Caco-2 (cell line): ENCODE measurements at regions not wholly inside any gene's neighbourhood (a gene's known extent, or its start where the extent isn't known, plus 50 kb on each side); places are given as distances from the start of the nearest gene placed in this dataset.

Experiments
- BruUV-seq: library from RNA; stranded (reverse); fragments of 400-500 nt; replicated peaks from 2 replicates; lab custom pipeline; 2021; lab: Mats Ljungman, UMichigan
- CTCF ChIA-PET: fragments of 300-600 bp; sonication (Branson Sonifier 250); formaldehyde crosslinking; loops from one replicate; lab custom pipeline; 2022; ENCODE audit warnings: antibody characterized with exemption; lab: Charles Lee
- POLR2A ChIA-PET: fragments of 300-600 bp; sonication (Branson Sonifier 250); formaldehyde crosslinking; loops from one replicate; lab custom pipeline; 2022; ENCODE audit warnings: antibody characterized with exemption; lab: Charles Lee
- DNase-seq, 2 experiments: peaks; one replicate each; pipeline versions ENCODE4 v3.0.0 to v3.0.0-alpha.2; 2020 to 2022
- H3K27me3 ChIP-seq: replicated peaks from 2 replicates; pipeline ENCODE4 v1.6.0; 2011; ENCODE audit warnings: low read length; ENCODE audit not compliant: control insufficient read depth, insufficient read depth
- H3K36me3 ChIP-seq: 2 replicates; pipeline ENCODE4 v1.5.1; 2011; ENCODE audit warnings: low read length; ENCODE audit not compliant: control insufficient read depth, insufficient read depth
- H3K4me1 ChIP-seq: fragments of 250-450 bp; sonication (Bioruptor Pico); 2 replicates; pipeline ENCODE4 v1.5.1; 2020; ENCODE audit warnings: mild to moderate bottlenecking
- H3K4me3 ChIP-seq: 2 replicates; pipeline ENCODE4 v1.5.1; 2011; ENCODE audit warnings: low read depth, mild to moderate bottlenecking, control low read depth, low read length
- H3K9me3 ChIP-seq: fragments of 250-450 bp; sonication (Bioruptor Pico); 2 replicates; pipeline ENCODE4 v1.5.1; 2020; ENCODE audit warnings: mild to moderate bottlenecking, moderate library complexity
- H3K27ac Mint-ChIP-seq: one replicate; pipeline ENCODE4 v1.8.0; 2022; ENCODE audit warnings: mixed read lengths; ENCODE audit not compliant: unreplicated experiment
- H3K27me3 Mint-ChIP-seq: one replicate; pipeline ENCODE4 v1.8.0; 2022; ENCODE audit warnings: mixed read lengths; ENCODE audit not compliant: insufficient read depth, unreplicated experiment
- H3K36me3 Mint-ChIP-seq: one replicate; pipeline ENCODE4 v1.8.0; 2022; ENCODE audit warnings: mild to moderate bottlenecking, mixed read lengths; ENCODE audit not compliant: insufficient read depth, unreplicated experiment
- H3K4me1 Mint-ChIP-seq: one replicate; pipeline ENCODE4 v1.8.0; 2022; ENCODE audit warnings: low read depth, mixed read lengths; ENCODE audit not compliant: unreplicated experiment
- H3K4me3 Mint-ChIP-seq: one replicate; pipeline ENCODE4 v1.8.0; 2022; ENCODE audit warnings: mild to moderate bottlenecking, moderate library complexity, mixed read lengths; ENCODE audit not compliant: unreplicated experiment
- H3K9me3 Mint-ChIP-seq: one replicate; pipeline ENCODE4 v1.8.0; 2022; ENCODE audit warnings: mixed read lengths; ENCODE audit not compliant: unreplicated experiment
- intact Hi-C: fragments of 100-400 bp; cut with micrococcal nuclease; formaldehyde crosslinking; loops from one replicate; pipeline ENCODE4 v1.10.0; 2022; ENCODE audit not compliant: unreplicated experiment
- TF ChIP-seq, protein P1 (sequence below), 2 experiments: fragments of 200-600 bp in 1 of 2; IDR thresholded peaks; 1 replicate in 1 of 2; 2 replicates in 1 of 2; pipeline versions ENCODE4 v1.5.1 to v1.8.0; 2011 to 2022; ENCODE audit warnings: antibody characterized with exemption in 1 of 2, control low read depth in 1 of 2, inconsistent platforms in 1 of 2, low read depth in 1 of 2, low read length in 1 of 2, mild to moderate bottlenecking in 1 of 2, moderate library complexity in 1 of 2; ENCODE audit not compliant: insufficient read depth in 1 of 2, severe bottlenecking in 1 of 2, unreplicated experiment in 1 of 2

GRCh38 chr2:13091455-13091854, 374.7 kb downstream of the TRIB2 start:
- BruUV-seq = no TSS peak
- H3K4me1 ChIP-seq = no peaks in the 10 kb centered on the region
- ChIA-PET POLR2A (no interaction called here), CTCF (no interaction called here)
- no peaks in the 10 kb centered on the region for H3K27me3 ChIP-seq
- H3K9me3 ChIP-seq = no peaks in the 10 kb centered on the region
- TF ChIP-seq, protein P1, sequence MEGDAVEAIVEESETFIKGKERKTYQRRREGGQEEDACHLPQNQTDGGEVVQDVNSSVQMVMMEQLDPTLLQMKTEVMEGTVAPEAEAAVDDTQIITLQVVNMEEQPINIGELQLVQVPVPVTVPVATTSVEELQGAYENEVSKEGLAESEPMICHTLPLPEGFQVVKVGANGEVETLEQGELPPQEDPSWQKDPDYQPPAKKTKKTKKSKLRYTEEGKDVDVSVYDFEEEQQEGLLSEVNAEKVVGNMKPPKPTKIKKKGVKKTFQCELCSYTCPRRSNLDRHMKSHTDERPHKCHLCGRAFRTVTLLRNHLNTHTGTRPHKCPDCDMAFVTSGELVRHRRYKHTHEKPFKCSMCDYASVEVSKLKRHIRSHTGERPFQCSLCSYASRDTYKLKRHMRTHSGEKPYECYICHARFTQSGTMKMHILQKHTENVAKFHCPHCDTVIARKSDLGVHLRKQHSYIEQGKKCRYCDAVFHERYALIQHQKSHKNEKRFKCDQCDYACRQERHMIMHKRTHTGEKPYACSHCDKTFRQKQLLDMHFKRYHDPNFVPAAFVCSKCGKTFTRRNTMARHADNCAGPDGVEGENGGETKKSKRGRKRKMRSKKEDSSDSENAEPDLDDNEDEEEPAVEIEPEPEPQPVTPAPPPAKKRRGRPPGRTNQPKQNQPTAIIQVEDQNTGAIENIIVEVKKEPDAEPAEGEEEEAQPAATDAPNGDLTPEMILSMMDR (IDR thresholded peaks at IDR 0.05; ENCODE audit: insufficient read depth in 1 of 2, low read depth in 1 of 2, low read length in 1 of 2, severe bottlenecking in 1 of 2, unreplicated experiment in 1 of 2) = no peak
- no peak for DNase-seq
- Mint-ChIP-seq H3K36me3 (no peaks in the 10 kb centered on the region), H3K27me3 (peaks cover 5% of the 10 kb centered on the region), H3K4me1 (no peaks in the 10 kb centered on the region), H3K9me3 (no peaks in the 10 kb centered on the region), H3K4me3 (no peak overlapping the region), H3K27ac (no peak overlapping the region)
- no peak overlapping the region for H3K4me3 ChIP-seq
- intact Hi-C loops = no loop called here
- no peaks in the 10 kb centered on the region for H3K36me3 ChIP-seq

- H3K4me1 Mint-ChIP-seq = no peaks in the 10 kb centered on the region
- no peaks in the 10 kb centered on the region for H3K36me3 Mint-ChIP-seq
- Histone ChIP-seq H3K4me1 (no peaks in the 10 kb centered on the region), H3K9me3 (no peaks in the 10 kb centered on the region), H3K36me3 (no peaks in the 10 kb centered on the region), H3K4me3 (no peak overlapping the region), H3K27me3 (no peaks in the 10 kb centered on the region)
- CTCF ChIA-PET = no interaction called here
- BruUV-seq = no TSS peak
- no peak overlapping the region for H3K4me3 Mint-ChIP-seq
- DNase-seq = no peak
- TF ChIP-seq, protein P1 (IDR thresholded peaks at IDR 0.05; ENCODE audit: insufficient read depth in 1 of 2, low read depth in 1 of 2, low read length in 1 of 2, severe bottlenecking in 1 of 2, unreplicated experiment in 1 of 2) = no peak
- H3K9me3 Mint-ChIP-seq = no peaks in the 10 kb centered on the region
- H3K27ac Mint-ChIP-seq = no peak overlapping the region
- POLR2A ChIA-PET = no interaction called here
- intact Hi-C loops = no loop called here
- peaks cover 5% of the 10 kb centered on the region for H3K27me3 Mint-ChIP-seq
These were observed 375.2 kb downstream of the TRIB2 start for GRCh38 chr2:13091861-13092378.

- no peak for DNase-seq
- Histone ChIP-seq H3K36me3 (no peaks in the 10 kb centered on the region), H3K4me3 (no peak overlapping the region), H3K27me3 (no peaks in the 10 kb centered on the region), H3K9me3 (no peaks in the 10 kb centered on the region), H3K4me1 (no peaks in the 10 kb centered on the region)
- ChIA-PET POLR2A (no interaction called here), CTCF (no interaction called here)
- no TSS peak for BruUV-seq
- Mint-ChIP-seq H3K9me3 (peaks cover 5% of the 10 kb centered on the region), H3K27ac (no peak overlapping the region), H3K4me1 (no peaks in the 10 kb centered on the region), H3K4me3 (no peak overlapping the region), H3K27me3 (no peaks in the 10 kb centered on the region), H3K36me3 (no peaks in the 10 kb centered on the region)
- TF ChIP-seq, protein P1 (IDR thresholded peaks at IDR 0.05; ENCODE audit: insufficient read depth in 1 of 2, low read depth in 1 of 2, low read length in 1 of 2, severe bottlenecking in 1 of 2, unreplicated experiment in 1 of 2) = no peak
- intact Hi-C loops = no loop called here
These were observed 376.8 kb downstream of the TRIB2 start for GRCh38 chr2:13093416-13093991.
